GM13977 (cell line): ENCODE measurements at regions not wholly inside any gene's neighbourhood (a gene's known extent, or its start where the extent isn't known, plus 50 kb on each side); places are given as distances from the start of the nearest gene placed in this dataset.

Experiments
- DNase-seq: peaks from one replicate; pipeline ENCODE4 v3.0.0; 2012; ENCODE audit warnings: low spot score
- CTCF ChIP-seq: IDR thresholded peaks from 2 replicates; pipeline ENCODE4 v1.5.1; 2012; ENCODE audit warnings: mild to moderate bottlenecking, control low read depth; ENCODE audit not compliant: insufficient read depth; ENCODE audit errors: extremely low read depth, missing control alignments
- in situ Hi-C: fragments of 300-500 bp; cut with MboI; formaldehyde crosslinking; loops from one replicate; pipeline ENCODE4 v1.12.0; 2022; ENCODE audit warnings: low sequenced_read_pairs, low pct_unique_long_range_greater_than_20kb, mixed read lengths, inconsistent platforms; ENCODE audit not compliant: unreplicated experiment

GRCh38 chr2:66084948-66085590 is 349.9 kb upstream of the MEIS1 start:
- no peak for DNase-seq
- in situ Hi-C loops: no loop called here
- TF ChIP-seq CTCF: no peak

- in situ Hi-C loops: no loop called here
- TF ChIP-seq CTCF: no peak
- no peak for DNase-seq
Observed at GRCh38 chr2:66082581-66082980, 352.3 kb upstream of the MEIS1 start.

- in situ Hi-C loops: no loop called here
- no peak for DNase-seq
- no peak for TF ChIP-seq CTCF
Observed at GRCh38 chr2:66080127-66080526, 354.8 kb upstream of the MEIS1 start.

- DNase-seq: no peak
- no peak for TF ChIP-seq CTCF
- in situ Hi-C loops: no loop called here
Observed at GRCh38 chr2:66073172-66073571, 361.8 kb upstream of the MEIS1 start.

- in situ Hi-C loops: no loop called here
- no peak for DNase-seq
- TF ChIP-seq CTCF: no peak
Observed at GRCh38 chr2:66070721-66071602, 364.0 kb upstream of the MEIS1 start.

- in situ Hi-C loops: no loop called here
- no peak for DNase-seq
- no peak for TF ChIP-seq CTCF
Observed at GRCh38 chr2:66069937-66070720, 364.8 kb upstream of the MEIS1 start.
